Activated gamma-delta T cell (primary cell): ENCODE measurements at regions not wholly inside any gene's neighbourhood (a gene's known extent, or its start where the extent isn't known, plus 50 kb on each side); places are given as distances from the start of the nearest gene placed in this dataset.

ENCODE experiments used
- DNase-seq: peaks from one replicate; lab custom pipeline; 2025; lab: John Stamatoyannopoulos, UW

DNA sequence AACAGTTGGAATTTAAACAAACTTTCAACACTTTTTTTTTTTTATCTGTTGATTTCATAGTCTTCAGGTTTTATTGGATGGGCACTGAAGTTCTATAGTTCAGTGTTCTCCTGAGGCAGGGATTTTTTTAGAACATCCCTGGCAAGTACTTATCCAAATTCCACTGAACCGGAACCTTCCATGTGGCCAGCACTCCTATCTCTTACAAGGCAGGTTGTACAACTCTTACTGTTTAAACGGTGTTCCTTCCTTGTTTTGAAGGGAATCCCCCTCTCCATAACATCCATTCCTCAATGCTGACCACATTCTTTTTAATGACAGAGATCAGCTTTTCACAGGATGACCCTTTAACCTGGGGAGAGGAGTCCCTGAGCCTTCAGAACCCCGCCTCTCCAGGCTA lies 238.9 kb upstream of the CTBP2 start:
- DNase-seq, result no peak

DNA sequence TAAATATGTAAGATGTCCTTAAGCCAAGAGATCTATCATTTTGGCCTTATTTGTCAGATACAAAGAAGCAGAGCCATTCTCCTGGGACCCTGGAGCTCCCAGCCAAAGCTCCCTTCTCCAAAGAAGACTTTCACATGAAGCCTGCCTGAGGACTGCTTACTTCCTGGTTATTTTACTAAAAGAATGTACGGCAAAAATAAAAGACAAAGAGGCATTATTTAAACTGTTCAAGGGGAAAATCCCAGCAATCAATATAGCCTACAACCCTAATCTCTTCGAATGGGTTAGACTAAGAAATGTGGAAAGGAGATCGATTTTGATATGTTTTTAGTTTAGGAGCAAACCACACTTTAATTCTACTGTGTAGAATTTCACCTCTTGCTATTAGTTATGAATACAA lies 237.9 kb upstream of the CTBP2 start:
- DNase-seq, result no peak

GRCh38 chr10:125397608-125398007 lies 237.2 kb upstream of the CTBP2 start:
- DNase-seq, result no peak

DNA sequence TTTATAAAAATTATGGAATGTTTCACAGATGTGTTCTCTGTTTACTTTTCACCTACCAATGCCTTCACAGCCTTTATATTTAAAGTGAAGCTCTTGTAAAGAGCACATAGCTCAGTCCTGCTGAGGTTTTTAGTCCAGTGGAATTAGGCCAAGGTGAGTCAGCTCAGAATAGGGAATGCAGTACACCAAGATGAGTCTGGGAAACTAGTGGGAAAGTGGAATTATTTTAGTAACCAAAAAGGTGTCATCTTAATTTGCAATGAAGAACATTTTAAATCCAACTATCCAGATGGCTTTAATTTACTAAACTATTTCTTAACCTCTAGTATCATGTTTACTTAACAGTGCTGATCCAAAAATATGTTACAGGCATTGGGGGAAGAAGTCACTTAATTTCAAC lies 236.3 kb upstream of the CTBP2 start:
- no peak for DNase-seq

DNA sequence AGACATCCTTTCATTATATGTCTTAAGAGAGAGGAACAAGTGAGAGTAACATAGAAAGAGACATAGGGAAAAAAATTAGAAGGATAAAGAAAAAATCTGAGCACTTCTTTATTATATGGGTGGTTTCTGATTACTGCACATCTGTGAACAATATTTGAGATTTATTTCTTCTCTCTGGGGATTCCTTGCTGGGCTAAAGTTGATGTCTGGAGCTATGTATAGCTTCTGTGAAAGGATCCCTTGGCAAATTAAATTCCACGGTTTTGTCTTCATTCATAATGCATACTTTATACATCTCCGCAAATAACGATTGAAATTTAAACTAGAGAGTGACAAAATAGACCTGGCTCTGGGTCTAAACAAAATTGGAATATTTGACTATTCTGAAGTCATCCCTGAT lies 232.2 kb upstream of the CTBP2 start:
- DNase-seq, result no peak

- DNase-seq, result no peak
Measured at GRCh38 chr10:125392154-125392553, 231.8 kb upstream of the CTBP2 start.

GRCh38 chr10:125389648-125390047 lies 229.3 kb upstream of the CTBP2 start:
- no peak for DNase-seq

- no peak for DNase-seq
Measured at GRCh38 chr10:125379592-125379991, 219.2 kb upstream of the CTBP2 start.

DNA sequence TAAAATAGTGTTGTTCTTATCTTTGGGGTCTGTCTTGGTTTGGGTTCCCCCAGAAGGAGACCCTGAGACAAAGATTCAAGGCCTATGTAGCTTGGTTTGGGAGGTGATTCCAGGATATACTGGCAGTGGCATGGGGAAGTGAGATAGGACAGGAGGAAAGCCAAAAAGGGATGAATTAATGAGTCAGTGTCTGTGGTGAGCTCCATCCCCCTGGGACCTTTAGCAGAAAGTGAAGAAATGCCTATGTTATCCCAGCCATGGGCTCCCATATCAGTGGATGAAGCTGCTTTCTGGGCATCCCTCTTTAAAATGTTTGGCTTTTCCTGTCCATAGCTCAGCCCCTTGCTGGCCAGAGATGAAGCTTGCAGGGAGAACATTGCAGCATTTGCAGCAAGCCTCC lies 217.0 kb upstream of the CTBP2 start:
- no peak for DNase-seq

- DNase-seq, result no peak
Measured at GRCh38 chr10:125375210-125375609, 214.8 kb upstream of the CTBP2 start.

DNA sequence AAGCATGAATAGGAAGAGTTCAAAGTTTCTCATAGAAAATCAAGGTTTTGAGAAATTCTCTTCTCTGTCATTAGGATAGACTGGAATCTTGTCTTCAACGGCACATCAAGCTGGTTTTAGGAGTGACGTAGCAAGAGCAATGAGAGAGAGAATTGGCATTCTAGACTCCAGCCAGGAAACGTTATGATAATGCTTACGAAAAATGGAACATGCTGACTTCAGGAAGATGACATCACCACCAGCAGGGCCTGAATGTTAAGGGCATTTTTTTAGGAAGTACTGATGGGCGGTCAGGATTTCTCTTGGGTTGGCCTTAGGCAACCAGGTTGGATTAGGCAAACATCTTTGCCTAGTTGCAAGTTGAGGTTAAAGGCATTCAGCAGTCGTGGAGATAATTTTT lies 213.2 kb upstream of the CTBP2 start:
- no peak for DNase-seq

DNA sequence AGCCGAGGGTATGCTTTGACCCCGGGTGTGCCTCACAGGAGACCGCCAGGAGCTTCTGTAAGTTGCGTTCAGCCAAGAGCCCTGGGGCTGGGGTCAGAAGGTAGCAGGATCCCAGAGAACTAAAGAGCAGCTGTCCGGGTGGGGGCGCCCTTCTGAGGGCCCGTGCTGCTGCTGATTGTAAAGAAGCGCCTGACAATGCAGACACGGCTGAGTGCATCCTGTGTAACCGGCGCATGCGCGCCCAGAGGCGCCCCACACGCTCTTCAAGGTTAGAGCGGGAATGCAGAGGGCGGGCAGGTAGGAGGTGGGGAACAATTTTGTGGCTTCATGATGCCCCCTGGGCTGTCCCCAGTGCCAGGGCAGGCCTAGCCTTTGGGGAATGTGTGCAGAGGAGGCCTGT lies 210.2 kb upstream of the CTBP2 start:
- DNase-seq, result no peak

DNA sequence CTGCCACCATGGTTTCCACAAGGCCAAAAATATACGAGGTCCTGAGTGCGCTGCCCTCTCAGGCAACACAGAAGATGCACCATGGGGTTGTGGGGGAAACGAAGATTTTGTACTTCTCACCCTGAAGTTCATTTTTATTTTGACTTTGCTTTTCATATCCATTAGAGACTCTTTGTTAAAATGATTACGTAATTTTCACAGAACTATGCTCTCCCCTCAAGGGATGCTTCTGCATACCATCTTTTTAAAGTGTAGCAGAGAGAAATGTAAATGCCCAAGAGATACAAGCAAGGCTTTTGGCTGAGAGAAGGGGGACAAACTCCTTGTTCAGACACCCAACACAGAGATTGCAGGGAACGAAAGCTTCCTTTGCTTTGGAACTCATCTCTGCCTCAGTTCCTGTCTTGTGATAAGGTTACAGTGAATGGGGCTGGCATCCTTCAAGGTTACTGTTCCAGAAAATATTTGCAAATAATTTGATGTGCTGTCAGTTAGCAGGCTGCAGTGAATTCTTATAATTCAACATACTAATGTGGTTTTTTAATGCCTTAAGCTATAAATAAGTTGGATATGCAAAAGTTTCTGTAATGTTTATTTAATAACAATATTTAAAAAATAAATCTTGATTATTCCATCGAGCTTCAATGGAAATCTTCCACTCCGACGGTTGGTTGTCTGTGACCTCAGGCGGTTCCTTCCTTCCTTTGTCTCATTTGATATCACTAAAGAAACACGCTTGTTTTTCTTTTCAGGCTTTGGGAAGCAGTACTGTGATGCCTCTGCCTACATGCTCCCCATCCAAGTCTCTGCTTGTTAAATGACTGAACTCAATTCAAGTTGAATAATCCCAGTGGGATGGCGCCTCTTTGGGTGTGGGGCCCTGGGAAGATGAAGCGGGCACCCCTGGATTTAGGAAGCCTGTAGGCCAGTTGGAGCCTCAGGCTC lies 209.3 kb upstream of the CTBP2 start:
- no peak for DNase-seq

- no peak for DNase-seq
Measured at GRCh38 chr10:125368146-125368545, 207.8 kb upstream of the CTBP2 start.

- no peak for DNase-seq
Measured at GRCh38 chr10:125363791-125364190, 203.4 kb upstream of the CTBP2 start.

DNA sequence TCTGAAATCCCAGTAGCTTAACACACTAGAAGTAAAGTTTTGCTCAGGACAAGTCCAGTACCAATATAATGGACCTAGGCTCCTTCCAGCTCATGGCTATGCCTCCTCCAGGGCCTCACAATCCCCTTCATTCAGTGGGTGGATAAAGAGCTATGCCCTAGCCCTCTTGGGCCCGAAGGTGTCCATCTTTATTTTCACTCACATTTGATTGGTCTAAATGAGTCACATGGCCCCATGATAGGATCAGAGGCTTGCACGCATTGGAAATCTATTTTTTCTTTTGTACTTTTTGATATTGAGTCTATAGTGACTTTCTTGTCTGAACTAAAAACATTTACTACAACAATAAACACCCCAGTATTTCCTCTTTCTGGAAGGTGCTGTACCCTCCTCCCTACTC lies 202.6 kb upstream of the CTBP2 start:
- no peak for DNase-seq

GRCh38 chr10:125359401-125359800 lies 199.0 kb upstream of the CTBP2 start:
- no peak for DNase-seq

DNA sequence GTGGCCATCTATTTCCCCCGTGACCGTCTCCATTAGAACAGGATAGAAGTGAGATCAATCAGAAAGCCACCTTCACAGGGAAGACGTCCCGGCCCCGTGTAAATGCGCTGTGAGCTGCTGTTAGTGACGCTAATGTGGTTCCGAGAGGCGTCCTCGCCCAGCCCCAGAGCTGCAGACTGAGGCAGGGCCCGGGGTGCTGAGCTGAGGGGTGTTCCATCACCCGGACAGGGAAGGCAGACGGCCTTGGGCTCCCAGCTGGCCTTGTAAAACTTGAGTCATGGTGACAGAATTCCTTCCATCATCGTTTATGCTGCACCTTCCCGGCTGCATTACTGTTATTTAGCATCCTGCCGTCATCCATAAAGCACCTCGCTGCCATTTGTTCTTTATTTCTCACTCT lies 195.3 kb upstream of the CTBP2 start:
- DNase-seq, result no peak

DNA sequence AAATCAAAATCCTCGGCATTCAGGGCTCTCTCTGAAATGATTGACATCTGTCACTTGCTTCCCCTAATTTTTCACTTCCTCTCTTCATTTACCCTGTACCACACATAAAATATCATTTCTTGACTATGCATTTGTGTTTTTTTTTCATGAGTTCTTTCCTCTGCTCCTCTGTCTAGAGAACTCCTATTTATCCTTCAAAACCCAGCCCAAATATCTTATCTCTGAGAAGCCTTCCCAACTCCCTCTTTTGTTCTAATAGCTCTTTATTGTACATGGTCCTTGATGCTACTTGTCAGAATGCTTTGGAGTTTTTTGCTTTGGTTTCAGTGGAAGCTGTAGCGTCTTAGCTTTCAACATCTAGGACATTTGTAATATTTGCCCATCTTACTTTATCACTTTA lies 190.2 kb upstream of the CTBP2 start:
- DNase-seq, result no peak

DNA sequence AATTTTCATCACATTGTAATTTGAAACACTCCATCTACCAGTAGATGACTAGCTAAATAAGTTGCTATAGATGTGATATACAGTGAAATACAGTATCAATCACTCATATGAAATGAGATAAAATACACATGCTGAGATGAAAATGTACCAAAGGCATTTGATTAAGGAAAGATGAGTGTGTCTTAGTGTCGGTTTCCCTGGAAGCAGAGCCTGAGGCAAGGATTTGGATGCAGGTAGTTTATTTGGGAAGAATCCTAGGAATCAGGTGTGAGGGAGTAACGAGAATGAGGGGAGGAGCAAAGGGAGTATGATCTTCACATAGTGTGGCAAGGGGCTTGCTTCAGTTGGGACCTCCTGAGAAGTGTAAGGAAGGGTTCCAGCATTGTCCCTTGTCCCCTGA lies 188.2 kb upstream of the CTBP2 start:
- no peak for DNase-seq

DNA sequence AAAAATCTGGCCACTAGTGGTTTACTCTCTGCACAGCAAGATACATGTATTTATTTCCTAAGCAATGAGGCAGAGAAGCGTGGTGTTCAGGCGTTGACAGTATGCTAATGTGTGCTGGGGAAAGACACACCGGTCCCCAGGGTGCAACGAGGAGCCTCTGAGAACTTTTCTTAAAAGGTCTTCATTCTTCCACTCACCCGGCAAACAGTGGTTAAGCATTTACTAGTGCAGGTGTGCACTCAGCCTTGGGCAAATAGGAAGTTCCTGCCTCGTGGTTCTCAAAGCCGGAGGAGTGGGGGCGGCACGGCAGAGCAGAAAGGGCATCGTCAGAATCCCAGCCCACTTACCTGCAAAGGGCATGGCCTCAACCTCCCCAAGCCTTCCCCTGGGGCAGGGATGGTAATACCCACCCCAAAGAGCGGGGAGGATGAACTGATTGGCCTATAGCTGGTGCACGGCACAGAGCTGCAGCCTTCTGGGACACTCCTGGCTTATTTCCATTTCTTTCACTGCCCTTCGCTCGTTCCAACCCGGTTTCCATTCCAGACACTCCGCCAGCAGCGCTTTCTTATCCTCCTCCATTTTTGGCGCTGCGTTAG lies 184.3 kb upstream of the CTBP2 start:
- DNase-seq, result no peak

- DNase-seq, result no peak
Measured at GRCh38 chr10:125343983-125344382, 183.6 kb upstream of the CTBP2 start.

DNA sequence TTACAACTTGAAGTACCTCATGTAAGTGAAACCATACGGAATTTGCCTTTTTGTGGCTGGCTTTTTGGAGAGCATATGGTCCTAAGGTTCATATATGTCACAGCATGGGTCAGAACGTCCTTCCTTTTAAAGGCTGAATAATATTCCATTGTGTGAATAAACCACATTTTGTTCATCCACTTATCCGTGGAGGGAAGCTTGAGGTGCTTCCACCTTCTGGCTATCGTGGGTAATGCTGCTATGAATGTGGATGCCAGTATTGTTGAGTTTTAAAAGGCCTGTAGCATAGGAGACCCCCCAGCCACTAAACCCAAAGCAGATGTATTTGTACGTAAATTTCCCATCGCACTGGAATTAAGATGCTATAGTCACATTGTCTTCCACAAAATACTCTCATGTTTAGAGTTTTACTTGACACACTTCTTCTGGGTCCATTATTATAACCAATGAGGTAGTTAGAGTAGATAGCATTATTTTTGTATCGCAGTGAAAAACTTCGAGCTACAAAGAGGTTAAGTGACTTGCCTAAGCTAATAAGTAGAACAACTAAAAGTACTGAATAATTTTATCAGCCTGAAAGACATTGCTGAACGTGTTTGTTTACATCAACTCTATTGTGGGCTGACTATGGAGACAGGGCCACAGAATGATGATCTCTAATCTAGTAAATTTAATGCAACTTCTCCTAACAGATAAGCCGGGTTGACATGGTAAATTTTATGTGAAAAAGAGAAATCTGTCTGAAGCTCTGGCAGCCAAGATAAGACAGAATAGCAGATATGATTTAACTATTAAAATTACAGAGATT lies 183.0 kb upstream of the CTBP2 start:
- DNase-seq, result no peak
